Erythroblast (primary cell): ENCODE measurements at regions not wholly inside any gene's neighbourhood (a gene's known extent, or its start where the extent isn't known, plus 50 kb on each side); places are given as distances from the start of the nearest gene placed in this dataset.

Experiments
- GATA1 ChIP-seq: IDR thresholded peaks from 2 replicates; pipeline ENCODE4 v1.6.1; 2011; ENCODE audit warnings: low read depth, mild to moderate bottlenecking, control low read depth, low read length, moderate library complexity
- POLR2A ChIP-seq: IDR thresholded peaks from 2 replicates; pipeline ENCODE4 v1.6.1; 2011; ENCODE audit warnings: mild to moderate bottlenecking, low read length

DNA sequence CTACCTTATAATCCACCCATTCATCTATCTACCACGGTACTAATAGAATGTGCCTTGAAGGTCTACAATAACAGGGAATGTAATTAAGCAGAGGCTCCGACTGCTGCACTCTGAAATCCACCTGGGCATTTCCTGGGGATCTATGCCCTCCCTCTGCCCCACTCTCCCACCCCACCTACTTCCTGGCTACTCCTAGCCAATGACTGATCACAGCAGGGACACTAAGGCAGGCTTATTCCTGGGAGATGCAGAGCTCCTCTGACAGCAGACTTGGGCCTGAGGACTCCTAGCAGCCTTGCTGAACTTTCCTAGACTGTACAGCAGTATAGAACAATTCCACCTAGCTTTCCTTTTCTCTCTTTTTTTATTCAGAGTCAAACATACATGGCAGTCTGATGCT is 91.1 kb upstream of the DHRS4 start:
- no peak for TF ChIP-seq POLR2A
- TF ChIP-seq GATA1 = no peak
